ENCODE measurements at regions not wholly inside any gene's neighbourhood (a gene's known extent, or its start where the extent isn't known, plus 50 kb on each side); places are given as distances from the start of the nearest gene placed in this dataset.

DNA sequence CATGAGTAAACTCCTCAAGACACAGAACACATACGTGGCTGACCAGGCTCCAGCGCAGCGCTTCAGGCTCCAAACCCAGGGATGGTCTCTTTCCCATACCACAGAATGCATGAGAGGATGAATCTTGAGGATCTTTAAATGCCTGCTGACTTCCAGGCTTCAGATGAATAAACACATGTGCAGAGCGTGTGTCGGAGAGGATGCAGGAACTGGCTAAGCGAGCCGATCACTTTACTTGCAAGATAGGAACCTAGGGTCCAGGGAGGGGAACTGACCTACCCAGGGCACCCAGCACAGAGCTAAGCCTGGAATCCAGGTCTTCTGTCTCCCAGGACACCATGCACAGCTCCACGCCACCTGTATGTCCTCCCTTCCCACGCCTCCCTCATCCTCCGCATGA, 209.8 kb downstream of the BCL11B start:
- no peaks in the 10 kb centered on the region for H3K36me3 ChIP-seq (ENCODE audit: control insufficient read depth in 2 of 2, insufficient read depth in 2 of 2, low read length in 2 of 2)
- no peak overlapping the region for H3K27ac ChIP-seq (ENCODE audit: low read depth in 2 of 2, low read length in 2 of 2)
- H3K27me3 ChIP-seq (ENCODE audit: control insufficient read depth in 2 of 2, insufficient read depth in 2 of 2, low read length in 2 of 2): no peaks in the 10 kb centered on the region
- H3K4me1 ChIP-seq (ENCODE audit: control insufficient read depth in 2 of 2, insufficient read depth in 2 of 2, low read length in 2 of 2): no peaks in the 10 kb centered on the region
- H3K4me3 ChIP-seq (ENCODE audit: low read length in 2 of 2): no peak overlapping the region
- H3K9ac ChIP-seq (ENCODE audit: low read depth in 1 of 2, low read length in 2 of 2): no peak overlapping the region
- no peaks in the 10 kb centered on the region for H3K9me3 ChIP-seq (ENCODE audit: control insufficient read depth in 2 of 2, low read length in 2 of 2)

- Histone ChIP-seq H3K27me3 (ENCODE audit: control insufficient read depth in 2 of 2, insufficient read depth in 2 of 2, low read length in 2 of 2) (no peaks in the 10 kb centered on the region), H3K9ac (ENCODE audit: low read depth in 1 of 2, low read length in 2 of 2) (no peak overlapping the region), H3K4me3 (ENCODE audit: low read length in 2 of 2) (no peak overlapping the region), H3K4me1 (ENCODE audit: control insufficient read depth in 2 of 2, insufficient read depth in 2 of 2, low read length in 2 of 2) (no peaks in the 10 kb centered on the region), H3K9me3 (ENCODE audit: control insufficient read depth in 2 of 2, low read length in 2 of 2) (no peaks in the 10 kb centered on the region), H3K27ac (ENCODE audit: low read depth in 2 of 2, low read length in 2 of 2) (no peak overlapping the region), H3K36me3 (ENCODE audit: control insufficient read depth in 2 of 2, insufficient read depth in 2 of 2, low read length in 2 of 2) (no peaks in the 10 kb centered on the region)
Observed at GRCh38 chr14:99062772-99063418, 209.1 kb downstream of the BCL11B start.

- H3K4me1 ChIP-seq (ENCODE audit: control insufficient read depth in 2 of 2, insufficient read depth in 2 of 2, low read length in 2 of 2): no peaks in the 10 kb centered on the region
- no peak overlapping the region for H3K27ac ChIP-seq (ENCODE audit: low read depth in 2 of 2, low read length in 2 of 2)
- H3K9me3 ChIP-seq (ENCODE audit: control insufficient read depth in 2 of 2, low read length in 2 of 2): no peaks in the 10 kb centered on the region
- H3K36me3 ChIP-seq (ENCODE audit: control insufficient read depth in 2 of 2, insufficient read depth in 2 of 2, low read length in 2 of 2): no peaks in the 10 kb centered on the region
- no peak overlapping the region for H3K4me3 ChIP-seq (ENCODE audit: low read length in 2 of 2)
- no peaks in the 10 kb centered on the region for H3K27me3 ChIP-seq (ENCODE audit: control insufficient read depth in 2 of 2, insufficient read depth in 2 of 2, low read length in 2 of 2)
- no peak overlapping the region for H3K9ac ChIP-seq (ENCODE audit: low read depth in 1 of 2, low read length in 2 of 2)
Observed at GRCh38 chr14:99063620-99064225, 208.3 kb downstream of the BCL11B start.

DNA sequence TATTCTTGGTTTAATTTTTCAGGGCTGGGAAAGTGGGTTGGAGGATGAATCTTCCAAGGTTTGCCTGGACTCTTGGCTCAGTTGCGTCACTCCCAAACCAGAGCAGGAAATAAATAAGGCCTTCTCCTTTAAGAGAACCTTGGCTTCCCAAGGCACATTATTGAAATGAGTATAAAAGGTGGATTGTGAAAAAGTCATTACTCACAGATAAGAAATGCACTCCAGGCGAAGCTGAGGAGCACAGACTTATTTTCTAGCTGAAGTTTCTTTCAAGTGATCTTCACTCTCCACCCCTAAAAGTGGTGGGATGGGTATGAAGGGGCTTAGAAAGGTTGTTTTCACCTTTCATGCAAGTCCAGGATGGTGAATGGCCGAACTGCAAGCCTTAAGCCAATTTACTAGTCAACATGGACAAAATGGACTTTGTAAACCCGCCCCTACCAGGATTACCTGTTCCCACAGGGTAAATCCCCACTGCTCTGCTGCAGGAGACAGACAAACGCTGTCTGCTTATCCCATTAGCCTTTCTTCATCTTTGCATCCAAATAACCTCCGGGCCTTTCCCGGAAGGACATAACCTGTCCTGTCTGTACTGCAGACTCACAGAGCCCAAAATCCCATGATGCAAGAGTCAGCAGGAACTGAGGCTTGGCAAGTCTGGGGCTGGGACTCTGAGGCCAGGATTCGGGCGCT, 207.6 kb downstream of the BCL11B start:
- no peaks in the 10 kb centered on the region for H3K4me1 ChIP-seq (ENCODE audit: control insufficient read depth in 2 of 2, insufficient read depth in 2 of 2, low read length in 2 of 2)
- no peaks in the 10 kb centered on the region for H3K36me3 ChIP-seq (ENCODE audit: control insufficient read depth in 2 of 2, insufficient read depth in 2 of 2, low read length in 2 of 2)
- H3K27ac ChIP-seq (ENCODE audit: low read depth in 2 of 2, low read length in 2 of 2): no peak overlapping the region
- no peak overlapping the region for H3K4me3 ChIP-seq (ENCODE audit: low read length in 2 of 2)
- H3K27me3 ChIP-seq (ENCODE audit: control insufficient read depth in 2 of 2, insufficient read depth in 2 of 2, low read length in 2 of 2): no peaks in the 10 kb centered on the region
- H3K9me3 ChIP-seq (ENCODE audit: control insufficient read depth in 2 of 2, low read length in 2 of 2): no peaks in the 10 kb centered on the region
- H3K9ac ChIP-seq (ENCODE audit: low read depth in 1 of 2, low read length in 2 of 2): no peak overlapping the region

DNA sequence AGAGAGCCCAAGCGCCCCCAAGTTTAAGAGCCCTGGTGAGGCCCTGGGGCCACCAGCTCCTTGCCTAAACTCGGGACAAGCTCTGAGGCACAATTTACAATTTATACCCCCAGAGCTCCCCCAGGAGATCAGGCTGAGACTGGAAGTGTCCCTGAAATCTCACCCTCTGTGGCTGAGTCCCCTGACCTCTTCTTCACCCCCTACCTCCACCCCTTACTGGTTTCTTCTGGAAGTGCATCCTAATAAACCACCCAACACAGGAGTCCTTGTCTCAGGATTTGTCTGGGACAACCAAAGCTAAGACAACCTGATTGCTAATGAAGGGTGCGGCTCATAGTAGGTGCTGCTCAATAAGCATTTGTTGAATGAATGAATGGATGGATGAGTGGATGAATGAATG, 206.4 kb downstream of the BCL11B start:
- no peaks in the 10 kb centered on the region for H3K4me1 ChIP-seq (ENCODE audit: control insufficient read depth in 2 of 2, insufficient read depth in 2 of 2, low read length in 2 of 2)
- H3K27me3 ChIP-seq (ENCODE audit: control insufficient read depth in 2 of 2, insufficient read depth in 2 of 2, low read length in 2 of 2): no peaks in the 10 kb centered on the region
- no peak overlapping the region for H3K4me3 ChIP-seq (ENCODE audit: low read length in 2 of 2)
- H3K9ac ChIP-seq (ENCODE audit: low read depth in 1 of 2, low read length in 2 of 2): no peak overlapping the region
- H3K9me3 ChIP-seq (ENCODE audit: control insufficient read depth in 2 of 2, low read length in 2 of 2): no peaks in the 10 kb centered on the region
- no peak overlapping the region for H3K27ac ChIP-seq (ENCODE audit: low read depth in 2 of 2, low read length in 2 of 2)
- H3K36me3 ChIP-seq (ENCODE audit: control insufficient read depth in 2 of 2, insufficient read depth in 2 of 2, low read length in 2 of 2): no peaks in the 10 kb centered on the region

- H3K27ac ChIP-seq (ENCODE audit: low read depth in 2 of 2, low read length in 2 of 2): no peak overlapping the region
- H3K4me3 ChIP-seq (ENCODE audit: low read length in 2 of 2): no peak overlapping the region
- no peaks in the 10 kb centered on the region for H3K27me3 ChIP-seq (ENCODE audit: control insufficient read depth in 2 of 2, insufficient read depth in 2 of 2, low read length in 2 of 2)
- no peaks in the 10 kb centered on the region for H3K9me3 ChIP-seq (ENCODE audit: control insufficient read depth in 2 of 2, low read length in 2 of 2)
- H3K36me3 ChIP-seq (ENCODE audit: control insufficient read depth in 2 of 2, insufficient read depth in 2 of 2, low read length in 2 of 2): no peaks in the 10 kb centered on the region
- no peaks in the 10 kb centered on the region for H3K4me1 ChIP-seq (ENCODE audit: control insufficient read depth in 2 of 2, insufficient read depth in 2 of 2, low read length in 2 of 2)
- H3K9ac ChIP-seq (ENCODE audit: low read depth in 1 of 2, low read length in 2 of 2): no peak overlapping the region
Observed at GRCh38 chr14:99066378-99066777, 205.6 kb downstream of the BCL11B start.

DNA sequence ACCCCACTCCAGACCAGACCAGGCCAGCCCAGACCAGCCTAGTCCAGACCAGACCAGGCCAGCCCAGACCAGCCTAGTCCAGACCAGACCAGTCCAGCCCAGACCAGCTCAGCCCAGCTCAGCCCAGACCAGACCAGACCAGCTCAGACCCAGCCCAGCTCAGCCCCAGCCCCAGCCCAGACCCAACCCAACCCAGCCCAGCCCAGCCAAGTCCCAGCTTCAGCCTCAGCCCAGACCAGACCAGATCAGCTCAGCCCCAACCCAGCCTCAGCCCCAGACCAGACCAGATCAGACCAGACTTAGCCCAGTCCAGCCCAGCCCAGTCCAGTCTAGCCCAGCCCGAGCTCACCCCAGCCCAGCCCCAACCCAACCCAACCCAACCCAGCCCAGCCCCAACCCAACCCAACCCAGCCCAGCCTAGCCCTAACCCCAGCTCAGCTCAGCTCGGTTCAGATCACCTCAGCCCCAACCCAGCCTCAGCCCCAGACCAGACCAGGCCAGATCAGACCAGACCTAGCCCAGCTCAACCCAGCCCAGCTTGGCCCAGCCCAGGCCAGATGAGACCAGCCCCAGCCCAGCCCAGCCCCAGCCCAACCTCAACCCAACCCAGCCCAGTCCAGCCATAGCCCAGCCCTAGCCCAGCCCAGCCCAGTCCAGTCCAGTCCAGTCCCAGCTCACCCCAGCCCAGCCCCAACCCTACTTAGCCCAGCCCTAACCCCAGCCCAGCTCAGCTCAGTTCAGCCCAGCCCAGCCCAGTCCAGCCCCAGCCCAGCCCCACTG, 204.7 kb downstream of the BCL11B start:
- Histone ChIP-seq H3K4me3 (ENCODE audit: low read length in 2 of 2) (no peak overlapping the region), H3K9me3 (ENCODE audit: control insufficient read depth in 2 of 2, low read length in 2 of 2) (no peaks in the 10 kb centered on the region), H3K4me1 (ENCODE audit: control insufficient read depth in 2 of 2, insufficient read depth in 2 of 2, low read length in 2 of 2) (no peaks in the 10 kb centered on the region), H3K27me3 (ENCODE audit: control insufficient read depth in 2 of 2, insufficient read depth in 2 of 2, low read length in 2 of 2) (no peaks in the 10 kb centered on the region), H3K9ac (ENCODE audit: low read depth in 1 of 2, low read length in 2 of 2) (no peak overlapping the region), H3K36me3 (ENCODE audit: control insufficient read depth in 2 of 2, insufficient read depth in 2 of 2, low read length in 2 of 2) (no peaks in the 10 kb centered on the region), H3K27ac (ENCODE audit: low read depth in 2 of 2, low read length in 2 of 2) (no peak overlapping the region)

DNA sequence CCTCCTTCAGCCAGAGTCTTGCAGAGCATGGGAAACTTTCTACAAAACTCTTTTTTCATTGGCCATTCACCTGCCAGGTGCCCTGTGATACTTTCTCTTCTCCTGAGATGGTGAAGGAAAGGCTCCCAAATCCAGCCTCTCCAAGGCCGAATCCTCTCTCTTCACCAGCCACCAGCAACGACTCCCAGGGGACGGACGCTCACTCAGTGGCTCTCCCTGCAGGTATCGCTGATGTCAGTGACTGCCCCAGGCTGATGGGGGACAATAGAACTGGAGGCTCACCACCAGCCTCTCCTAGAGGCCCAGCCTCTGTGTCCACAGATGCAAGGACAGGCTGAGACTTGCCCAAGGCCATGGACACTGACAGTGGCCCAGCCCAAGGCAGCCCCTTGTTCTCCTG, 204.1 kb downstream of the BCL11B start:
- Histone ChIP-seq H3K27ac (ENCODE audit: low read depth in 2 of 2, low read length in 2 of 2) (no peak overlapping the region), H3K4me3 (ENCODE audit: low read length in 2 of 2) (no peak overlapping the region), H3K9me3 (ENCODE audit: control insufficient read depth in 2 of 2, low read length in 2 of 2) (no peaks in the 10 kb centered on the region), H3K9ac (ENCODE audit: low read depth in 1 of 2, low read length in 2 of 2) (no peak overlapping the region), H3K27me3 (ENCODE audit: control insufficient read depth in 2 of 2, insufficient read depth in 2 of 2, low read length in 2 of 2) (no peaks in the 10 kb centered on the region), H3K36me3 (ENCODE audit: control insufficient read depth in 2 of 2, insufficient read depth in 2 of 2, low read length in 2 of 2) (no peaks in the 10 kb centered on the region), H3K4me1 (ENCODE audit: control insufficient read depth in 2 of 2, insufficient read depth in 2 of 2, low read length in 2 of 2) (no peaks in the 10 kb centered on the region)

- H3K4me3 ChIP-seq (ENCODE audit: low read length in 2 of 2): no peak overlapping the region
Observed at GRCh38 chr14:99069946-99070345, 202.1 kb downstream of the BCL11B start.

DNA sequence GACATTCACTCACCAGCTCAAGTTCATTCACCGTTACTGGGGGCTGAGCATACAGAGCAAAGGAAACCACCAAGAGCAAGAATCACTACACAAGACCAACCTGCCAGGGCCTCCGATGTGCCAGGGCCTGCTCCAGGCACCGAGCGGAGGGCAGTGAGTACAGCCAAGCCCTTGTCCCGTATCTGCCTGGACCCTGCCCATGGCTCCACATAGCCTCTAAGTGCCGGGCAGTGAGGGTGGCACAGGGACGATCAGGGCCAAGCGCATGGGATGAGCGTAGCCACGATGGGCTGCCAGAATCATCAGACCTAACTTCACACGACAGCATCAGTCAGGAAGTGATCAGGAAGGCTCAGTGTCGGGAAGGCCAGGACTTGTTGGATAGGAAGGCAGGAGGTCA, 199.6 kb downstream of the BCL11B start:
- H3K9ac ChIP-seq (ENCODE audit: low read depth in 1 of 2, low read length in 2 of 2): no peak overlapping the region
- H3K4me3 ChIP-seq (ENCODE audit: low read length in 2 of 2): no peak overlapping the region
- no peaks in the 10 kb centered on the region for H3K4me1 ChIP-seq (ENCODE audit: control insufficient read depth in 2 of 2, insufficient read depth in 2 of 2, low read length in 2 of 2)
- no peaks in the 10 kb centered on the region for H3K9me3 ChIP-seq (ENCODE audit: control insufficient read depth in 2 of 2, low read length in 2 of 2)
- H3K27me3 ChIP-seq (ENCODE audit: control insufficient read depth in 2 of 2, insufficient read depth in 2 of 2, low read length in 2 of 2): no peaks in the 10 kb centered on the region
- no peak overlapping the region for H3K27ac ChIP-seq (ENCODE audit: low read depth in 2 of 2, low read length in 2 of 2)
- no peaks in the 10 kb centered on the region for H3K36me3 ChIP-seq (ENCODE audit: control insufficient read depth in 2 of 2, insufficient read depth in 2 of 2, low read length in 2 of 2)

More at GRCh38 chr14:99069946-99070345, 202.1 kb downstream of the BCL11B start:
- H3K27ac ChIP-seq (ENCODE audit: low read depth in 2 of 2, low read length in 2 of 2): no peak overlapping the region
- H3K4me1 ChIP-seq (ENCODE audit: control insufficient read depth in 2 of 2, insufficient read depth in 2 of 2, low read length in 2 of 2): no peaks in the 10 kb centered on the region
- no peaks in the 10 kb centered on the region for H3K27me3 ChIP-seq (ENCODE audit: control insufficient read depth in 2 of 2, insufficient read depth in 2 of 2, low read length in 2 of 2)
- H3K9ac ChIP-seq (ENCODE audit: low read depth in 1 of 2, low read length in 2 of 2): no peak overlapping the region
- no peaks in the 10 kb centered on the region for H3K36me3 ChIP-seq (ENCODE audit: control insufficient read depth in 2 of 2, insufficient read depth in 2 of 2, low read length in 2 of 2)
- no peaks in the 10 kb centered on the region for H3K9me3 ChIP-seq (ENCODE audit: control insufficient read depth in 2 of 2, low read length in 2 of 2)

Measured in mucosa of rectum (tissue), 2 donors.